NCI-H748 (cell line): ENCODE measurements at regions not wholly inside any gene's neighbourhood (a gene's known extent, or its start where the extent isn't known, plus 50 kb on each side); places are given as distances from the start of the nearest gene placed in this dataset.
"Not testable (repeated sequence)": the region's sequence is repeated elsewhere in the genome, so short reads cannot be mapped to it uniquely, and the experiment has no call there.

Experiments
- DNase-seq: peaks from one replicate; lab custom pipeline; 2025; ENCODE audit not compliant: unreplicated experiment; lab: John Stamatoyannopoulos, UW

GRCh38 chr7:63044721-63045120 lies 953.9 kb upstream of the ZNF722 start:
- no peak for DNase-seq

GRCh38 chr7:63045575-63045974 lies 953.1 kb upstream of the ZNF722 start:
- DNase-seq = no peak

GRCh38 chr7:63046612-63047011 lies 952.0 kb upstream of the ZNF722 start:
- DNase-seq = no peak

- DNase-seq = no peak
Measured at GRCh38 chr7:63047061-63047460, 951.6 kb upstream of the ZNF722 start.

DNA sequence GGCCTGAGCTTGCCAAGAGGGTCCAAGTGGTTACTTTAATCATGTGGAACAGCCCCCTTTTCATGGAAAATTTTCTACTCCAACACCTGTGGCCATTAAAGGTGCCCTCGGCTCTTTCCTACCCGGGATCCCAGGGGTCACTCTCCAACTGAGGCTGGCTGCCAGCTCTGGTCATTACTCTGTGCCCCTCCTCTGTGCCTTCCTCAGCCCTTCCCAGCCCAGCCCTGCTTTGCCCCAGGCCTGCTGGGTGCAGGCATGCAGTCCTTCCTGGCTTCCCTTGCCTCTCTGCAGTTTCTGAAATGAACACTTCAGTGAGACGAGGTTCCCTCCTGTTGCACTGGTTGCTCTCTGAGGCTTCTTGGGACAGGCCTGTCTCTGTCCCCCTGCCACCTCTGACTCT lies 951.1 kb upstream of the ZNF722 start:
- DNase-seq = no peak

DNA sequence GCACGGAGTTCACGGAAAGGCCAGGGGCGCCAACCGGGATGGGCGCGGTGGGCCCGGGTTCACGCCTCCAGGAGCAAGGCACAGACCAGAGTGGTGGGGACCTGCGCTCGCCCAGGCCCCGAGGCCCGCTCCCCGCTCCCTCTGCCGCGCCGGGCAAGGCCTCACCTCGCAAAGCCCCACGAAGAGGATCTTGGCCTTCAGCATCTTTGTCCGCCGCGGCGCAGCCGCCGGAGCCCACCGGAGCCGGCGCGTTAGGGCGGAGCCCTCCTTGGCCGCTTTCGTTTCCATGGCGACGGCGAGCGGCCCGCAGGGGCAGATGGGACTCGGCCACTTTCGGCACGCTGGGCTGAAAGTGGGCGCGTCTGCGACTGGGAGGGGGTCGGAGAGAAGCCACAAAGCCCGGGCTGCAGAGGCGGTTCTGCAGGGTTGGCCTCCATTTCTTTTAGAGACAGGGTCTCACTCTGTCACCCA lies 944.4 kb upstream of the ZNF722 start:
- no peak for DNase-seq

GRCh38 chr7:63057265-63057664 lies 941.4 kb upstream of the ZNF722 start:
- no peak for DNase-seq

- DNase-seq = not testable (repeated sequence)
Measured at GRCh38 chr7:63060701-63061100, 937.9 kb upstream of the ZNF722 start.

- DNase-seq = no peak
Measured at GRCh38 chr7:63065684-63066083, 933.0 kb upstream of the ZNF722 start.

GRCh38 chr7:63066235-63066634 lies 932.4 kb upstream of the ZNF722 start:
- not testable (repeated sequence) for DNase-seq

- peak; percentile 78 for DNase-seq
Measured at GRCh38 chr7:63067897-63068585, 930.6 kb upstream of the ZNF722 start.

GRCh38 chr7:63070696-63071095 lies 928.0 kb upstream of the ZNF722 start:
- no peak for DNase-seq

- no peak for DNase-seq
Measured at GRCh38 chr7:63071396-63071795, 927.3 kb upstream of the ZNF722 start.

- DNase-seq = no peak
Measured at GRCh38 chr7:63071920-63072319, 926.7 kb upstream of the ZNF722 start.

DNA sequence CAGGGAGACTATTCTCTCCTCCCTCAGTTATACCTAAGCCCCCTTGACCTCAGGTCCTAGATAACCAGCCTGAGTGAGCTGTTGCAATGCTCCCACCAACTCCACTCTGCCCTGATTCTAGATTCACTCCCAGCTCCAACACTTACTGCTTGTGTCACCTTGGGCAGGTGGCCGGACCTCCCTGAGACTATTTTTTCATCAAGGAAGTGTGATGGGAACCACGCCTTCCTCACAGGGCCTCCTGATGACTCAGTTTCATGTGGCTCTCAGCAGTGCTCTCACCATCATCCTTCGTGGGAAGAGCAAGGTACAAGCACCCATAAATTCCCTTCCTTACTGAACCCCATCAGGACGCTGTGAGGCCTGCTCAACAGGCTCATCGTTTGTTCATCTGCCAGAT lies 925.8 kb upstream of the ZNF722 start:
- DNase-seq = no peak

GRCh38 chr7:63073286-63073685 lies 925.4 kb upstream of the ZNF722 start:
- DNase-seq = no peak

DNA sequence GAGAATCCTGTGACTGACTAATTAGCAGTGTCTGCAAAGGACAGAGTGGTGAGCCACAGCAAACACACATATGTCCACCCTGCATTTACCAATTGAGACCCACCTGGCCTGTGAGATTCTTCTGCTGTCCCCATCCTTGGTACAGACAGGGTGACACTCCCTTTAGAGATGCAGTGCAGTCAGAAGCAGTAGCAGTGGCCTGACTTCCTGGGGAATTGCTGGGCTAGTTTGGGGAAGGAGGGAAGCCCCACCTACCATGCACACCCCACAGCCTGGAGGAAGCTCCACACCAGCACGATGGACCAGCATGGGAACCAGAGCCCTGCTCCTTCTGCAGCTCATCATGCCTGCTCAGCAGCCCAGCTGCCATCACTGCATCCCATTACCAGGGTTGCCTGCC lies 924.9 kb upstream of the ZNF722 start:
- no peak for DNase-seq

DNA sequence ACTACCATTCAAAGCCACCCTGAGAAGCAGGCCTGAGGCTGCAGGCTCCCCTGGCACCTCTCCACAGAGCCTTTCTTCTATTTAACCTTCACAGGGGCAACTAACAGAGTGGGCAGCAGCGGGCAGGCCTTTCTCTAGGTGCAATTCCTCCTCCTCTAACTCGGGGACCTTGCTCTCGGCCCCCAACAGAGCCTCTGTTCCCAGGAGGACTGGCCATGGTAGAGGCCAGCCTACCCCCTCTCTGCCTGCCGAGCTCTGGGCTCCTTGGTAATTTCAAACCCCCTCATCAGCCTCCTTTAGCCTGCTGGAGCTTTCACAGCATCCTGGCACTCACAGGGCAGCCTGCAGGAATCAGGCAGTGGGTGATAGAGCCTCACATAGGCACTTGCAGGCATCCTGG lies 920.8 kb upstream of the ZNF722 start:
- DNase-seq = no peak

GRCh38 chr7:63080406-63080805 lies 918.2 kb upstream of the ZNF722 start:
- DNase-seq = no peak

- DNase-seq = no peak
Measured at GRCh38 chr7:63080831-63081230, 917.8 kb upstream of the ZNF722 start.

DNA sequence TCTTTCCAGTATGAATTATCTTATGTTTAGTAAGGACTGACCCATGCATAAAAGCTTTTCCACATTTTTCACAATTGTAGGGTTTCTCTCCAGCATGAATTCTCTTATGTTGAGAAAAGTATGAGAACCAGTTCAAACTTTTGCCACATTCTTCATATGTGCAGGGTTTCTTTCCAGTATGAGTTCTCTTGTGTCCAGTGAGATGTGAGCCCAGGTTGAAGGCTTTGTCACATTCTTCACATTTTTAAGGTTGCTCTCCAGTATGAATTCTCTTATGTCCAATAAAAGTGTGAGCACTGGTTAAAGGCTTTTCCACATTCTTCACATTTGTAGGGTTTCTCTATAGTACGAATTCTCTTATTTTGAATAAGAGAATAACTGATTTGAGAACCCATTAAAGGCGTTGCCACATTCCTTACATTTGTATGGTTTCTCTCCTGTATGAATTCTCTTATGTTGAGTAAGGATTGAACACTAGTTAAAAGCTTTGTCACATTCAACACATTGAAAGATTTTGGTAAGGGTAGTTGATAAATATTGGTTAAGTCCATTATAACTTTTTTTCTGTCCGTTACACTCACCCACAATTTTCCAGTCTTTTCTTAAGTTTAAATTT lies 911.0 kb upstream of the ZNF722 start:
- DNase-seq = no peak

DNA sequence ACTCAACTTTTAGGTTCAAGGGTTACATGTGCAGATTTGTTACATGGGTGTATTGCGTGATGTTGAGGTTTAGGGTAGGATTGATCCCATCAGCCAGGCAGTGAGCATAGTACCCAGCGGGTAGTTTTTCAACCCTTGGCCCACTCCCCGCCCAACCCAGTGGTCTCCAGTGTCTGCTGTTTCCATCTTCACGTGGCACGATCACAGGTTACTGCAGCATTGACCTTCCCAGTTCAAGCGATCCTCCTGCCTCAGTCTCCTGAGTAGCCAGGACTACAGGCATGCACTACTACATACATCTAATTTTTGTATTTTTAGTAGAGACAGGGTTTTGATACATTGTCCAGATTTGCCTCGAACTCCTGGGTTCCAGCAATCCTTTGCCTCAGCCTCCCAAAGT lies 905.7 kb upstream of the ZNF722 start:
- no peak for DNase-seq

- DNase-seq = no peak
Measured at GRCh38 chr7:63093481-63093880, 905.2 kb upstream of the ZNF722 start.
